Left lung (tissue), 4 donors: ENCODE measurements at regions not wholly inside any gene's neighbourhood (a gene's known extent, or its start where the extent isn't known, plus 50 kb on each side); places are given as distances from the start of the nearest gene placed in this dataset.

Source experiments
- ATAC-seq: fragments of 200-7000 bp; cut with Tn5 transposase; one replicate; pipeline ENCODE4 v1.9.1; 2020; ENCODE audit warnings: moderate library complexity
- DNase-seq, 4 donors: peaks; one replicate each; pipeline ENCODE4 v3.0.0-alpha.2; 2013 to 2020
- H3K27ac ChIP-seq, 2 donors: fragments of 200-600 bp; sonication (generic) in 1 of 2; one replicate each; pipeline versions ENCODE4 v1.5.0 to v1.8.0; 2020 to 2021
- H3K27me3 ChIP-seq, 2 donors: fragments of 200-600 bp; sonication (generic) in 1 of 2; one replicate each; pipeline versions ENCODE4 v1.5.0 to v1.8.0; 2020 to 2021
- H3K36me3 ChIP-seq, 2 donors: fragments of 200-600 bp; sonication (generic) in 1 of 2; one replicate each; pipeline versions ENCODE4 v1.5.0 to v1.8.0; 2020 to 2021
- H3K4me1 ChIP-seq, 2 donors: fragments of 200-600 bp; one replicate each; pipeline ENCODE4 v1.8.0; 2021
- H3K4me3 ChIP-seq, 2 donors: fragments of 200-600 bp; sonication (generic) in 1 of 2; one replicate each; pipeline versions ENCODE4 v1.5.0 to v1.8.0; 2020 to 2021; ENCODE audit warnings: mild to moderate bottlenecking in 1 of 2
- H3K9me3 ChIP-seq, 2 donors: fragments of 200-600 bp; sonication (generic) in 1 of 2; one replicate each; pipeline versions ENCODE4 v1.5.0 to v1.8.0; 2020 to 2021
- intact Hi-C, 2 donors: fragments of 100-400 bp; cut with DNase I; formaldehyde crosslinking; loops; one replicate each; pipeline versions ENCODE4 v1.11.2 to v1.14.2; 2022
- TF ChIP-seq, protein P1 (sequence below), 2 donors: fragments of 200-600 bp; sonication (generic) in 1 of 2; IDR thresholded peaks; one replicate each; pipeline versions ENCODE4 v1.5.0 to v1.8.0; 2021; ENCODE audit warnings: antibody characterized with exemption in 2 of 2
- donor health status: DM: no; HTN: yes; CAD: no.
- donor health status: DM: no; HTN: no; CAD: no.

DNA sequence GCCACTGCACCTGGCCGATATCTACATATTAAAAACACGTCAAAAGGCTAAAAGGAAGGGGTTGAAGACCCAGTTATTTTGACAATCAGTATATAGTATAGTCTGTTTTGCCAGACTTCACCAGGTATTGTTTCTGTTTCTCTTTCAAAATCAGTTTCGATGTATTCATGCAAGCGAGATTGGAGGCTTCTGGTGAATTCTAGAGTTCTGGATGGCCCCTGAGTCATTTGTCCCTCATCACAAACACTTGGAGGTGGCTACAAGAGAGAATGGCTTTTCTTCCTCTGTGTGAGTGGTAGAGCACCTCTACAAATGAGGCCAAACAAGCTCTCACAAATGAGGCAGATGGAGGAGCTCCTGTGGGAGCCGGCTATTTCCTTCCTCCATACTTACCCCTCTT, 68.6 kb upstream of the ADGRG2 start:
- no peak overlapping the region for H3K4me3 ChIP-seq
- H3K4me1 ChIP-seq, result no peaks in the 10 kb centered on the region
- TF ChIP-seq, protein P1, sequence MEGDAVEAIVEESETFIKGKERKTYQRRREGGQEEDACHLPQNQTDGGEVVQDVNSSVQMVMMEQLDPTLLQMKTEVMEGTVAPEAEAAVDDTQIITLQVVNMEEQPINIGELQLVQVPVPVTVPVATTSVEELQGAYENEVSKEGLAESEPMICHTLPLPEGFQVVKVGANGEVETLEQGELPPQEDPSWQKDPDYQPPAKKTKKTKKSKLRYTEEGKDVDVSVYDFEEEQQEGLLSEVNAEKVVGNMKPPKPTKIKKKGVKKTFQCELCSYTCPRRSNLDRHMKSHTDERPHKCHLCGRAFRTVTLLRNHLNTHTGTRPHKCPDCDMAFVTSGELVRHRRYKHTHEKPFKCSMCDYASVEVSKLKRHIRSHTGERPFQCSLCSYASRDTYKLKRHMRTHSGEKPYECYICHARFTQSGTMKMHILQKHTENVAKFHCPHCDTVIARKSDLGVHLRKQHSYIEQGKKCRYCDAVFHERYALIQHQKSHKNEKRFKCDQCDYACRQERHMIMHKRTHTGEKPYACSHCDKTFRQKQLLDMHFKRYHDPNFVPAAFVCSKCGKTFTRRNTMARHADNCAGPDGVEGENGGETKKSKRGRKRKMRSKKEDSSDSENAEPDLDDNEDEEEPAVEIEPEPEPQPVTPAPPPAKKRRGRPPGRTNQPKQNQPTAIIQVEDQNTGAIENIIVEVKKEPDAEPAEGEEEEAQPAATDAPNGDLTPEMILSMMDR (IDR thresholded peaks at IDR 0.05), result no peak
- ATAC-seq (no peak), DNase-seq (no peak)
- intact Hi-C loops, result no loop called here
- H3K27me3 ChIP-seq, result no peaks in the 10 kb centered on the region
- H3K27ac ChIP-seq, result no peak overlapping the region
- no peaks in the 10 kb centered on the region for H3K9me3 ChIP-seq
- no peaks in the 10 kb centered on the region for H3K36me3 ChIP-seq

DNA sequence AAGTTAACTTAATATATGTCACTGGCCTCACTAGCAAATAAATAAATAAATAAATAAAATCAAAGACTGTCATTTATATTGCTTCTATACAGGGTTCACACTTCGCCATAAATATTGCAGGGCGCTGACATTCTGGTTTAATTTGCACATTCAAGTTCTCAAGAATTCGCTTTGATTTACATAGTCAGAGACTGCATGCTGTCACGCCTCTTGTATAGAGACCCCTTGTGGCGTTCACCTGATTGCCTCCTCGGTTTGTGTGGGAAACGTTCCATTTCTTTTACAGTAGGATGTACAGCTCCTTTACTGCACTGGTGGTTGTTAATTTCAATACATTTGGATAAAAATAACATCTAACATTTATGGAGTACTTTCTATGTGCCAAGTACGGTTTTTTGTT, 71.3 kb upstream of the ADGRG2 start:
- H3K9me3 ChIP-seq, result no peaks in the 10 kb centered on the region
- no peak overlapping the region for H3K4me3 ChIP-seq
- intact Hi-C loops, result no loop called here
- H3K27ac ChIP-seq, result no peak overlapping the region
- DNase-seq (no peak), ATAC-seq (no peak)
- H3K36me3 ChIP-seq, result no peaks in the 10 kb centered on the region
- H3K4me1 ChIP-seq, result no peaks in the 10 kb centered on the region
- TF ChIP-seq, protein P1 (IDR thresholded peaks at IDR 0.05), result no peak
- no peaks in the 10 kb centered on the region for H3K27me3 ChIP-seq

DNA sequence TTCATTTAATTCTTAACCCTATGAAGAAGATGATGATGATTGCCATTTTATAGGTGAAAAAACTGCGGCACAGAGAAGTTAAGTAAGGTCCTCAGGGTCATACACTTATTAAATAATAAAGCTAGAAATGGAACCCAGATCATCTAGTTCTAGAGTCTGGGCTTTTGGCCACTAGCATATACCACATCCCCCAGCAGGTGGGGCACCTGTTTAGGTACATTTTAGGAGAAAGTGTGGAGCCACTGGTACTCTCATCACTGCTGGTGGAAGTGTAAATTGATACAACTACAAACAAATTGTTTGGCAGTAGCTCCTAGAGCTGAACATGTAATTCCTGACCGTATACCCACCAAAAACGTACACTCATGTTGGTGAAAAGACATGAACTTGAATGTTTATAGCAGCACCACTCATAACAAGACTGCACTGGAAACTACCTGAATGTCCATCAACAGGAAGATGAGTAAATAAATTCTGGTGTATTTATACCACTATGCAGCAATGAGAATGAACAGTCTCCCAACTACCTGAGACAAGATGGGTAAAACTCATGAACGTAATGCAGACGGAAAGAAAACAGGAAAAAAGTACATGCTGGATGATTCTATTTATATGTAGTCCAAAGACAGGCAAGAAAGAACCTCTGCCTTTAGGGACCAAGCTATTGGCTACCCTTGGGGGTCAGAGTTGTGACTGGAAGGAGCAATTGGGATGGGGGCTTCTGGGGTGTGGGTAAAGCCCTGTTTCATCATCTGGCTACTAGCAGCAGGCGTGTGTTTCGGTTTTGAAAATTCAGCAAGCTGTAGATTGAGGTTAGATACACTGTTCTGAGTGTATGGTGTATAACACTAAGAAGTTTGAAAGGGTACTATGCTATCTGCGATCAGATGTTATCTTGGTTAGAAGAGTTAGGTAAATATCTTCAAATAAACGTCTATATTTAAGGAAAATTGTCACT, 72.3 kb upstream of the ADGRG2 start:
- no peaks in the 10 kb centered on the region for H3K9me3 ChIP-seq
- intact Hi-C loops, result no loop called here
- no peak overlapping the region for H3K4me3 ChIP-seq
- TF ChIP-seq, protein P1 (IDR thresholded peaks at IDR 0.05), result no peak
- H3K27ac ChIP-seq, result no peak overlapping the region
- no peaks in the 10 kb centered on the region for H3K36me3 ChIP-seq
- DNase-seq (no peak), ATAC-seq (peak; percentile 29)
- no peaks in the 10 kb centered on the region for H3K4me1 ChIP-seq
- H3K27me3 ChIP-seq, result no peaks in the 10 kb centered on the region

DNA sequence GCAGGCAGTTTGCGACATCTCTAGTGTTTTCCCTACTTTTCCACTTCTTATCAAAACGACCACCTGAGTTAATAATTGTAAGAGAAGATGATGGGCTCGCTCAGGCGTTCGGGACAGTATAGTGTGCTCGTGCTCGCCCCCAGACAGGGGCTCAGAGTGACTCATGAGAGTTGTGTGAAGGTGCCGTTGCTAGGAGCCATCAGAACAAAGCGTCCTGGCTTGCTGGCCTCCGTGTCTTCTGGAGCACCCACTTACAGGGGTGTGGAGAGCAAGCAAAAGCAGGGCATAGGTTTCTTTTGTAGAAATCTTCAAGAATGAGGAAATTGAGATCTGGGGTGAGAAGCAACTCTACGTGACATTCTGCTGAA, 73.0 kb upstream of the ADGRG2 start:
- DNase-seq (peak in 1 of 4 donors; percentile 26), ATAC-seq (peak; percentile 85)
- H3K9me3 ChIP-seq, result no peaks in the 10 kb centered on the region
- TF ChIP-seq, protein P1 (IDR thresholded peaks at IDR 0.05), result no peak
- no peaks in the 10 kb centered on the region for H3K36me3 ChIP-seq
- H3K4me3 ChIP-seq, result no peak overlapping the region
- H3K4me1 ChIP-seq, result no peaks in the 10 kb centered on the region
- no peaks in the 10 kb centered on the region for H3K27me3 ChIP-seq
- intact Hi-C loops, result no loop called here
- H3K27ac ChIP-seq, result no peak overlapping the region

DNA sequence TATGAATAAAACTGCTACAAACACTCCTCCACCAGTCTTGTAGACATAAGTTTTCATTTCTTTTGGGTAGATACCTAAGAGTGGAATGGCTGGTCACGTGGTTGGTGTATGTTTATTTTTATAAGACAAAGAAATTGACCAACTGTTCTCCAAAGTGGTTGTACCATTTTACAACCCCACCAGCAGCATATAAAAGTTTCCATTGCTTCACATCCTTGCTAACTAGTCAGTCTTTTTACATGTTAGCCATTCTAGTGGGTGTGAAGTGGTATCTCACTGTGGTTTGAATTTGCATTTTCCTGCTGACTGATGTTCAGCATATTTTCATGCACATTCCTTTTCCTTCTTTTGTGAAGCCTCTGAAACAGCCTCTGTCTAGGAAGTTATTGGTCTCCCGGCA, 76.2 kb upstream of the ADGRG2 start:
- ATAC-seq, result no peak
- H3K27ac ChIP-seq, result no peak overlapping the region
- H3K4me3 ChIP-seq, result no peak overlapping the region
- intact Hi-C loops, result no loop called here
- no peak for DNase-seq
- no peaks in the 10 kb centered on the region for H3K4me1 ChIP-seq
- no peaks in the 10 kb centered on the region for H3K36me3 ChIP-seq
- TF ChIP-seq, protein P1 (IDR thresholded peaks at IDR 0.05), result no peak
- H3K27me3 ChIP-seq, result no peaks in the 10 kb centered on the region
- H3K9me3 ChIP-seq, result no peaks in the 10 kb centered on the region
